Type B pancreatic cell (in vitro differentiated cells): ENCODE measurements at regions not wholly inside any gene's neighbourhood (a gene's known extent, or its start where the extent isn't known, plus 50 kb on each side); places are given as distances from the start of the nearest gene placed in this dataset.

Experiments
- DNase-seq: peaks from one replicate; pipeline ENCODE4 v3.0.0; 2021; ENCODE audit warnings: mixed read lengths; ENCODE audit not compliant: unreplicated experiment; ENCODE audit errors: extremely low spot score
- H3K27ac Mint-ChIP-seq: 2 replicates; pipeline ENCODE4 v1.8.0; 2021; ENCODE audit warnings: mild to moderate bottlenecking, mixed read lengths
- H3K27me3 Mint-ChIP-seq: 2 replicates; pipeline ENCODE4 v1.8.0; 2021; ENCODE audit warnings: mixed read lengths
- H3K36me3 Mint-ChIP-seq: 2 replicates; pipeline ENCODE4 v1.8.0; 2021; ENCODE audit warnings: mixed read lengths
- H3K4me1 Mint-ChIP-seq: one replicate; pipeline ENCODE4 v1.8.0; 2021; ENCODE audit warnings: mixed read lengths; ENCODE audit not compliant: unreplicated experiment
- H3K4me3 Mint-ChIP-seq: 2 replicates; pipeline ENCODE4 v1.8.0; 2021; ENCODE audit warnings: mild to moderate bottlenecking, mixed read lengths
- H3K9me3 Mint-ChIP-seq: 2 replicates; pipeline ENCODE4 v1.8.0; 2021; ENCODE audit warnings: mixed read lengths
- CTCF ChIP-seq: fragments of 200-600 bp; sonication (generic); conservative IDR thresholded peaks from 2 replicates; pipeline ENCODE4 v1.5.0; 2021; ENCODE audit warnings: antibody characterized with exemption, mild to moderate bottlenecking

DNA sequence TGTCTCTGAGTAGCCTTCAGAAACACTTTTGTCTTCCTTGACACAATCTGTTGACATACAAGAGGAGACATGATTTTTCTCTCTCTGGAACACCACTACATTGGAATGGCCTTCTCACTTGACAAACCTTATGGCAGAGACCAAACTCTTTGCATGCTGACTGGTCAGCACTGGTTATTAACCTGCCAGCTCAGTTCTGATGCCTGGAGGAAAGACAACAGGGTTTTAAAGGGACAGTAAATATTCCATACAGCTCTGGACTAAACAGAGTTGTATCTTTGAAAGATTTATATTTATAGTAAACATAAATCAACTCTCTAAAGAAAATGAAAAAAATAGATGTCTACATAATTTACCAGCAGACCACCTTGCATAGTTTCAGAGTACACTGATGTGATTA, 1139.1 kb upstream of the CDH8 start:
- Mint-ChIP-seq H3K27ac (no peak overlapping the region), H3K4me3 (no peak overlapping the region), H3K9me3 (peaks cover 5% of the 10 kb centered on the region), H3K36me3 (no peaks in the 10 kb centered on the region), H3K4me1 (no peaks in the 10 kb centered on the region), H3K27me3 (no peaks in the 10 kb centered on the region)
- no peak for DNase-seq
- TF ChIP-seq CTCF: no peak

GRCh38 chr16:63174801-63175200, 1138.6 kb upstream of the CDH8 start:
- no peaks in the 10 kb centered on the region for H3K4me1 Mint-ChIP-seq
- H3K27ac Mint-ChIP-seq: no peak overlapping the region
- peaks cover 5% of the 10 kb centered on the region for H3K9me3 Mint-ChIP-seq
- TF ChIP-seq CTCF: no peak
- no peak for DNase-seq
- H3K27me3 Mint-ChIP-seq: no peaks in the 10 kb centered on the region
- H3K4me3 Mint-ChIP-seq: no peak overlapping the region
- no peaks in the 10 kb centered on the region for H3K36me3 Mint-ChIP-seq

GRCh38 chr16:63171545-63171944, 1135.3 kb upstream of the CDH8 start:
- Mint-ChIP-seq H3K4me1 (no peaks in the 10 kb centered on the region), H3K36me3 (no peaks in the 10 kb centered on the region), H3K4me3 (no peak overlapping the region), H3K9me3 (peaks cover 5% of the 10 kb centered on the region), H3K27me3 (no peaks in the 10 kb centered on the region), H3K27ac (no peak overlapping the region)
- TF ChIP-seq CTCF: no peak
- DNase-seq: no peak

- Mint-ChIP-seq H3K4me1 (no peaks in the 10 kb centered on the region), H3K4me3 (no peak overlapping the region), H3K36me3 (no peaks in the 10 kb centered on the region), H3K9me3 (no peaks in the 10 kb centered on the region), H3K27me3 (no peaks in the 10 kb centered on the region), H3K27ac (no peak overlapping the region)
- TF ChIP-seq CTCF: no peak
- no peak for DNase-seq
These were observed 1132.9 kb upstream of the CDH8 start for GRCh38 chr16:63169100-63169499.

DNA sequence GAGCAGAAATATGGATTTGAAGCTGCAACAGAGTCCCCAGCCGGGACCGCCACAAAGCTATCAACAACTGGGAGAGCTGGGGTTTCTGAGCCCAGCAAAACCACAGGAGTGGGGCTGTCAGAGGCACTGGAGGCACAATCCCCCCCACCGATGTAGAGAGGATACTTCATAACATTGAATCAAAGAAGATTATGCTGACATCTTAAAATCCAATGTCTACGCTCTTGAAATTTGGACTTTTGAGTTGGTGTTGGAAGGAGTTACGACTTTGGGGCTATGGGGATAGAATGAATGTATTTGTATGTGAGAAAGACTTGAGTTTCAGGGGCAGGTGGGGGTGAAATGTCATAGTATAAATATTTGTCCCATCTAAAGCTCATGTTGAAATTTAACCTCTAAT, 1121.6 kb upstream of the CDH8 start:
- no peak overlapping the region for H3K27ac Mint-ChIP-seq
- no peak for TF ChIP-seq CTCF
- H3K4me1 Mint-ChIP-seq: no peaks in the 10 kb centered on the region
- no peaks in the 10 kb centered on the region for H3K27me3 Mint-ChIP-seq
- DNase-seq: no peak
- no peak overlapping the region for H3K4me3 Mint-ChIP-seq
- H3K9me3 Mint-ChIP-seq: no peaks in the 10 kb centered on the region
- no peaks in the 10 kb centered on the region for H3K36me3 Mint-ChIP-seq

- no peak overlapping the region for H3K4me3 Mint-ChIP-seq
- H3K27me3 Mint-ChIP-seq: no peaks in the 10 kb centered on the region
- H3K27ac Mint-ChIP-seq: no peak overlapping the region
- H3K4me1 Mint-ChIP-seq: no peaks in the 10 kb centered on the region
- no peak for TF ChIP-seq CTCF
- no peak for DNase-seq
- no peaks in the 10 kb centered on the region for H3K9me3 Mint-ChIP-seq
- H3K36me3 Mint-ChIP-seq: no peaks in the 10 kb centered on the region
These were observed 1110.0 kb upstream of the CDH8 start for GRCh38 chr16:63146251-63146650.
